Loucy (cell line): ENCODE measurements at regions not wholly inside any gene's neighbourhood (a gene's known extent, or its start where the extent isn't known, plus 50 kb on each side); places are given as distances from the start of the nearest gene placed in this dataset.

Experiments
- CTCF ChIP-seq: fragments of 200-600 bp; sonication (generic); conservative IDR thresholded peaks from 2 replicates; pipeline ENCODE4 v1.5.1; 2014; ENCODE audit warnings: mild to moderate bottlenecking, antibody characterized with exemption, low read length
- EZH2phosphoT487 ChIP-seq: fragments of 200-600 bp; IDR thresholded peaks from 2 replicates; pipeline ENCODE4 v1.6.1; 2018; ENCODE audit warnings: antibody characterized with exemption, mild to moderate bottlenecking, moderate library complexity, borderline replicate concordance

- TF ChIP-seq CTCF (no peak), EZH2phosphoT487 (no peak)
These were observed 346.9 kb downstream of the C16orf95 start for GRCh38 chr16:86970279-86970678.
